Osteoblast (primary cell): ENCODE measurements at regions not wholly inside any gene's neighbourhood (a gene's known extent, or its start where the extent isn't known, plus 50 kb on each side); places are given as distances from the start of the nearest gene placed in this dataset.

Experiments used
- DNase-seq: peaks from one replicate; pipeline ENCODE4 v3.0.0; 2011; ENCODE audit warnings: low spot score, mixed read lengths; ENCODE audit not compliant: insufficient read length; ENCODE audit errors: missing footprints
- H2AFZ ChIP-seq: 2 replicates; pipeline ENCODE4 v1.6.0; 2011; ENCODE audit warnings: mild to moderate bottlenecking, low read length
- H3K27ac ChIP-seq: 2 replicates; pipeline ENCODE4 v1.5.1; 2011; ENCODE audit warnings: mild to moderate bottlenecking, low read depth, low read length, moderate library complexity
- H3K27me3 ChIP-seq: 2 replicates; pipeline ENCODE4 v1.6.0; 2012; ENCODE audit warnings: mild to moderate bottlenecking, control low read depth, inconsistent platforms, low read length, moderate library complexity; ENCODE audit not compliant: insufficient read depth
- H3K36me3 ChIP-seq: 2 replicates; pipeline ENCODE4 v1.5.1; 2011; ENCODE audit warnings: mild to moderate bottlenecking, low read length, control low read depth, moderate library complexity; ENCODE audit not compliant: insufficient read depth
- H3K4me1 ChIP-seq: 2 replicates; pipeline ENCODE4 v1.5.1; 2011; ENCODE audit warnings: mild to moderate bottlenecking, low read length, control low read depth, moderate library complexity; ENCODE audit not compliant: insufficient read depth
- H3K4me2 ChIP-seq: 2 replicates; pipeline ENCODE4 v1.6.0; 2011; ENCODE audit warnings: mild to moderate bottlenecking, low read length; ENCODE audit not compliant: insufficient read depth
- H3K4me3 ChIP-seq: fragments of 200-600 bp; sonication (generic); 3 replicates; pipeline ENCODE4 v1.5.1; 2012; ENCODE audit warnings: mild to moderate bottlenecking, low read length, inconsistent platforms; ENCODE audit not compliant: insufficient read depth
- H3K79me2 ChIP-seq: 2 replicates; pipeline ENCODE4 v1.6.0; 2012; ENCODE audit warnings: mild to moderate bottlenecking, low read length, control low read depth, inconsistent platforms; ENCODE audit not compliant: insufficient read depth
- H3K9me3 ChIP-seq: 2 replicates; pipeline ENCODE4 v1.5.1; 2011; ENCODE audit warnings: low read depth, low read length, control low read depth
- H4K20me1 ChIP-seq: 2 replicates; pipeline ENCODE4 v1.6.0; 2012; ENCODE audit warnings: mild to moderate bottlenecking, low read length, control low read depth; ENCODE audit not compliant: insufficient read depth
- TF ChIP-seq, protein P1 (sequence below): IDR thresholded peaks from 2 replicates; pipeline ENCODE4 v1.5.1; 2011; ENCODE audit warnings: mild to moderate bottlenecking, low read depth, low read length, moderate library complexity; ENCODE audit errors: extremely low read depth

DNA sequence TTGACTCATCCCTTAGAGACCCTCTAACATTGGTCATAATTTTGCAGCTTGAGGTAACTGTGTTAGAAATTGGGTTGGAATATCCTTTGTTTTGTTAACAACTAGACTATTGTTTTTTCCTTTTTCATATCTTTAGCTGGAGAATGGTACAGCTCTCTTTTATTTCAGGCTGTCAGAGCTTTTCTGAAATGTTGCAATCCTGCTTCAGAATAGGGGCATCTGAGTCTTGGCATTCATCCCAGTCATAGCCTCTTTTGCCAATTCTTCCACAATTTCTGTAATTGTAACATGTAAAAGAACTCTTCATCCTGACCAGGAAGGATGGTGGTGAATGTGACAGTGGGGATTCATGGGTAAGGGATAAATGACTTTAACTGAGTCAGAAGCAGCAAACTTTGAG is 128.7 kb downstream of the FHIP1A start:
- H3K4me1 ChIP-seq: peaks cover 23% of the 10 kb centered on the region
- no peaks in the 10 kb centered on the region for H4K20me1 ChIP-seq
- TF ChIP-seq, protein P1, sequence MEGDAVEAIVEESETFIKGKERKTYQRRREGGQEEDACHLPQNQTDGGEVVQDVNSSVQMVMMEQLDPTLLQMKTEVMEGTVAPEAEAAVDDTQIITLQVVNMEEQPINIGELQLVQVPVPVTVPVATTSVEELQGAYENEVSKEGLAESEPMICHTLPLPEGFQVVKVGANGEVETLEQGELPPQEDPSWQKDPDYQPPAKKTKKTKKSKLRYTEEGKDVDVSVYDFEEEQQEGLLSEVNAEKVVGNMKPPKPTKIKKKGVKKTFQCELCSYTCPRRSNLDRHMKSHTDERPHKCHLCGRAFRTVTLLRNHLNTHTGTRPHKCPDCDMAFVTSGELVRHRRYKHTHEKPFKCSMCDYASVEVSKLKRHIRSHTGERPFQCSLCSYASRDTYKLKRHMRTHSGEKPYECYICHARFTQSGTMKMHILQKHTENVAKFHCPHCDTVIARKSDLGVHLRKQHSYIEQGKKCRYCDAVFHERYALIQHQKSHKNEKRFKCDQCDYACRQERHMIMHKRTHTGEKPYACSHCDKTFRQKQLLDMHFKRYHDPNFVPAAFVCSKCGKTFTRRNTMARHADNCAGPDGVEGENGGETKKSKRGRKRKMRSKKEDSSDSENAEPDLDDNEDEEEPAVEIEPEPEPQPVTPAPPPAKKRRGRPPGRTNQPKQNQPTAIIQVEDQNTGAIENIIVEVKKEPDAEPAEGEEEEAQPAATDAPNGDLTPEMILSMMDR: no peak
- H3K4me2 ChIP-seq: no peak overlapping the region
- no peaks in the 10 kb centered on the region for H3K79me2 ChIP-seq
- no peak for DNase-seq
- no peaks in the 10 kb centered on the region for H3K36me3 ChIP-seq
- H3K9me3 ChIP-seq: no peaks in the 10 kb centered on the region
- H3K27me3 ChIP-seq: no peaks in the 10 kb centered on the region
- H3K27ac ChIP-seq: no peak overlapping the region
- no peak overlapping the region for H2AFZ ChIP-seq
- H3K4me3 ChIP-seq: no peak overlapping the region

DNA sequence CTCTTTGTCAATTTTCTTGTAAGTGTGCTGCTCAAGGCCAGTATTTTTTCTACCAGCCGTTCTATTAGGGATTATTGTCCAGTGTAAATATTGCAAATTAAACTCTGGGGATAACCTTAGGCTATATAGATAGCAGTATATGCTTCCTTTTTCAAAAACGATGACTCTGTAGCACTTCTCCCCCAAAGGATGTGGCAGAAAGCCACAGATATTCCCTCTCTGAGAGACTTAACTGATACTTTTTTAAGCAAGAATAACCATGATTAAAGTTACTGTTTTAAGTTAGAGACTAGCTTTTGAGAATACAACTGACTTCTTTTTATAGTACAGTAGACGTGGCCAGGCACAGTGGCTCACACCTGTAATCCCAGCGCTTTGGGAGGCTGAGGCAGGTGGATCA is 130.0 kb downstream of the FHIP1A start:
- TF ChIP-seq, protein P1: no peak
- no peak overlapping the region for H3K27ac ChIP-seq
- no peaks in the 10 kb centered on the region for H3K27me3 ChIP-seq
- peaks cover 23% of the 10 kb centered on the region for H3K4me1 ChIP-seq
- no peak overlapping the region for H3K4me3 ChIP-seq
- no peaks in the 10 kb centered on the region for H3K9me3 ChIP-seq
- DNase-seq: no peak
- H4K20me1 ChIP-seq: no peaks in the 10 kb centered on the region
- H3K4me2 ChIP-seq: no peak overlapping the region
- H2AFZ ChIP-seq: no peak overlapping the region
- no peaks in the 10 kb centered on the region for H3K36me3 ChIP-seq
- no peaks in the 10 kb centered on the region for H3K79me2 ChIP-seq

DNA sequence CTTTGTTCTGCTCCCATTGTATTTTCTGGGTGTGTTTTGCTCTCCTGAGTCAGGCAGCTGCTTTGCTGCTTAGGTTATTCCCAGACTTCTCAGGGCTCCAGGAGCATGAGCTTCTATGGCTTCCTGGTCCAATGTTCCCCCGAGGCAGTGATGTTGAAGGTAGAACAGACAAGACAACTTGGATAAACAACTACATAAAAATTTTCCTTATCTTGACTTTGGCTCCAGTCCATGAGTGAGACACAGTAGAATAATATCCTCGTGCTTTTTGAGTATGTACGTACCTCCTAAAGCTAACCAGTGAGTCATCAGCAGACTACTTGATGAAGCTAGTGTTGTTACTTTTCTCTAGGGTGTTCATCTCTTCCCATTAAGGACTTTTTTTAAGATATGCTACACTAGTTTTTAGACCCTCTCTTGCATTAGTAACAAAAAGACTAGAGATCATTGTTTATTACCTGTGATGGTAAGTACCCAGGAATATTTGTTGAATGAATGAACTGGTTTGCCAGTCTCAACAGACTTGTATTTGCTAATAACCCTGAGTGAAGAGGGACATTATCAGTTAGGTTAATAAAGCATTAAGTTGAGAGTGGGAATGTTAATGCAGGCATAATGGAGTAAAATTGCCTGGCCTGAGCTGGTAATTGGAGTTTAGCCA is 131.9 kb downstream of the FHIP1A start:
- Histone ChIP-seq H3K4me1 (peaks cover 23% of the 10 kb centered on the region), H3K4me2 (peak overlapping the region; percentile 59), H4K20me1 (no peaks in the 10 kb centered on the region), H3K27me3 (no peaks in the 10 kb centered on the region), H2AFZ (no peak overlapping the region), H3K4me3 (peak overlapping the region; percentile 29), H3K36me3 (no peaks in the 10 kb centered on the region), H3K9me3 (no peaks in the 10 kb centered on the region), H3K27ac (peak overlapping the region; percentile 85), H3K79me2 (no peaks in the 10 kb centered on the region)
- peak; percentile 57 for DNase-seq
- TF ChIP-seq, protein P1: no peak

DNA sequence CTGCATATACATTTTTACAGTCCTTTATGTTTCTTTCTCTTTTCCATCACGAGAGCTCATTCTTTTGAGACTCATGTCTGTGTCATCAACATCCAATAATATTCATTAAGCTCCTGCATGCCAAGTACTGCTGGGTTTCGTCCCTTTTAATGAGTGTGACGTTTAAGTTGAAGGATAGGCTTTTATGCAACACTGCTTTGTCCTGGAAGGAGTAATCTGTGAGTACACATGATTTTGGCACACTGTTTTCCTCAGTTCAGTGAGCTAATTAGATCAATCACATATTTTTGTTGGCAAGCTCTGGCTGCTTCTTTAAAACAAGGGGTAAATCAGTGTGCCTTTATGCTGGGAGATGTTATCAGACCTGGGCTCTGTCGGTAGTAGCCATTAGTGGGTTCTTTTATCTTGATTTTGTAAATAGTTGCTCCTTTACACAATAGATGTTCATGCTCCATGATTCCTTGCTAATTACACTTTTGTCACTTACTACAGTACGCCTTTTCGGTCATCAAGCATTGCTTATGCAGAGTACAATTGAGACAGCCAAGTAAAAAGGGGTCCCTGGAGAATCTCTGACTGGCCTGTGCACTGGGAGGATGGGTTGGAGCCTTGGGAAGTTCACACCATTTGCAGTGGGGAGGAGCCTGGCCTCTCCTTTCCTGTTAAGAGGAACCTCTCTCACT is 132.6 kb downstream of the FHIP1A start:
- Histone ChIP-seq H4K20me1 (no peaks in the 10 kb centered on the region), H3K36me3 (no peaks in the 10 kb centered on the region), H3K79me2 (no peaks in the 10 kb centered on the region), H3K27ac (peak overlapping the region; percentile 85), H3K4me2 (peak overlapping the region; percentile 59), H3K27me3 (no peaks in the 10 kb centered on the region), H2AFZ (peak overlapping the region; percentile 20), H3K4me1 (peaks cover 23% of the 10 kb centered on the region), H3K9me3 (no peaks in the 10 kb centered on the region), H3K4me3 (peak overlapping the region; percentile 29)
- peak; percentile 58 for DNase-seq
- TF ChIP-seq, protein P1: no peak
